ENCODE measurements at regions not wholly inside any gene's neighbourhood (a gene's known extent, or its start where the extent isn't known, plus 50 kb on each side); places are given as distances from the start of the nearest gene placed in this dataset.

- no peaks in the 10 kb centered on the region for H4K20me1 ChIP-seq (ENCODE audit: insufficient read depth, poor library complexity, severe bottlenecking)
- peaks cover 8% of the 10 kb centered on the region for H3K27me3 ChIP-seq
- no peak overlapping the region for H2AFZ ChIP-seq
- H3K9me2 ChIP-seq (replicated peaks; ENCODE audit: insufficient read depth) = no peaks in the 10 kb centered on the region
- no peak for DNase-seq (ENCODE audit: low spot score)
- no peak overlapping the region for H3K27ac ChIP-seq
- H3K4me2 ChIP-seq = no peak overlapping the region
- no peak overlapping the region for H3K4me3 ChIP-seq
- H3K36me3 ChIP-seq (replicated peaks; ENCODE audit: insufficient read depth, low read depth) = no peaks in the 10 kb centered on the region
- TF ChIP-seq EZH2 (IDR thresholded peaks at IDR 0.05; ENCODE audit: borderline replicate concordance) (no peak), EZH2phosphoT487 (IDR thresholded peaks at IDR 0.05; ENCODE audit: low read depth, severe bottlenecking, unreplicated experiment) (no peak)
- TF ChIP-seq, protein P1, sequence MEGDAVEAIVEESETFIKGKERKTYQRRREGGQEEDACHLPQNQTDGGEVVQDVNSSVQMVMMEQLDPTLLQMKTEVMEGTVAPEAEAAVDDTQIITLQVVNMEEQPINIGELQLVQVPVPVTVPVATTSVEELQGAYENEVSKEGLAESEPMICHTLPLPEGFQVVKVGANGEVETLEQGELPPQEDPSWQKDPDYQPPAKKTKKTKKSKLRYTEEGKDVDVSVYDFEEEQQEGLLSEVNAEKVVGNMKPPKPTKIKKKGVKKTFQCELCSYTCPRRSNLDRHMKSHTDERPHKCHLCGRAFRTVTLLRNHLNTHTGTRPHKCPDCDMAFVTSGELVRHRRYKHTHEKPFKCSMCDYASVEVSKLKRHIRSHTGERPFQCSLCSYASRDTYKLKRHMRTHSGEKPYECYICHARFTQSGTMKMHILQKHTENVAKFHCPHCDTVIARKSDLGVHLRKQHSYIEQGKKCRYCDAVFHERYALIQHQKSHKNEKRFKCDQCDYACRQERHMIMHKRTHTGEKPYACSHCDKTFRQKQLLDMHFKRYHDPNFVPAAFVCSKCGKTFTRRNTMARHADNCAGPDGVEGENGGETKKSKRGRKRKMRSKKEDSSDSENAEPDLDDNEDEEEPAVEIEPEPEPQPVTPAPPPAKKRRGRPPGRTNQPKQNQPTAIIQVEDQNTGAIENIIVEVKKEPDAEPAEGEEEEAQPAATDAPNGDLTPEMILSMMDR (IDR thresholded peaks at IDR 0.05; ENCODE audit: poor library complexity) = no peak
- no peaks in the 10 kb centered on the region for H3K9me3 ChIP-seq (ENCODE audit: low read depth)
- no peaks in the 10 kb centered on the region for H3K4me1 ChIP-seq (ENCODE audit: insufficient read depth)
- WGBS (ENCODE audit: low lambda C conversion rate, missing lambda C conversion rate) = 83% methylated on average over 3 of the region's 3 CpGs
- H3K79me2 ChIP-seq = no peaks in the 10 kb centered on the region
Measured at GRCh38 chr5:158606233-158606632, 493.5 kb downstream of the EBF1 start.

- WGBS (ENCODE audit: low lambda C conversion rate, missing lambda C conversion rate) = 88% methylated on average over 4 of the region's 4 CpGs
- no peak for DNase-seq (ENCODE audit: low spot score)
- Histone ChIP-seq H3K9me3 (ENCODE audit: low read depth) (no peaks in the 10 kb centered on the region), H3K4me3 (no peak overlapping the region), H3K36me3 (replicated peaks; ENCODE audit: insufficient read depth, low read depth) (no peaks in the 10 kb centered on the region), H2AFZ (no peak overlapping the region), H3K9me2 (replicated peaks; ENCODE audit: insufficient read depth) (no peaks in the 10 kb centered on the region), H3K79me2 (no peaks in the 10 kb centered on the region), H3K27me3 (peaks cover 4% of the 10 kb centered on the region), H3K4me1 (ENCODE audit: insufficient read depth) (no peaks in the 10 kb centered on the region), H3K27ac (no peak overlapping the region), H3K4me2 (no peak overlapping the region), H4K20me1 (ENCODE audit: insufficient read depth, poor library complexity, severe bottlenecking) (no peaks in the 10 kb centered on the region)
- TF ChIP-seq EZH2phosphoT487 (IDR thresholded peaks at IDR 0.05; ENCODE audit: low read depth, severe bottlenecking, unreplicated experiment) (no peak), EZH2 (IDR thresholded peaks at IDR 0.05; ENCODE audit: borderline replicate concordance) (no peak)
- TF ChIP-seq, protein P1 (IDR thresholded peaks at IDR 0.05; ENCODE audit: poor library complexity) = no peak
Measured at GRCh38 chr5:158602981-158603380, 496.7 kb downstream of the EBF1 start.

GRCh38 chr5:158601118-158601517, 498.6 kb downstream of the EBF1 start:
- H3K27ac ChIP-seq = no peak overlapping the region
- no peak for DNase-seq (ENCODE audit: low spot score)
- no peaks in the 10 kb centered on the region for H3K4me1 ChIP-seq (ENCODE audit: insufficient read depth)
- TF ChIP-seq, protein P1 (IDR thresholded peaks at IDR 0.05; ENCODE audit: poor library complexity) = no peak
- TF ChIP-seq EZH2 (IDR thresholded peaks at IDR 0.05; ENCODE audit: borderline replicate concordance) = no peak
- TF ChIP-seq EZH2phosphoT487 (IDR thresholded peaks at IDR 0.05; ENCODE audit: low read depth, severe bottlenecking, unreplicated experiment) = no peak
- H3K4me3 ChIP-seq = no peak overlapping the region
- H3K9me2 ChIP-seq (replicated peaks; ENCODE audit: insufficient read depth) = no peaks in the 10 kb centered on the region
- H3K27me3 ChIP-seq = no peaks in the 10 kb centered on the region
- no peak overlapping the region for H2AFZ ChIP-seq
- no peaks in the 10 kb centered on the region for H4K20me1 ChIP-seq (ENCODE audit: insufficient read depth, poor library complexity, severe bottlenecking)
- no peaks in the 10 kb centered on the region for H3K9me3 ChIP-seq (ENCODE audit: low read depth)
- H3K4me2 ChIP-seq = no peak overlapping the region
- no peaks in the 10 kb centered on the region for H3K79me2 ChIP-seq
- no peaks in the 10 kb centered on the region for H3K36me3 ChIP-seq (replicated peaks; ENCODE audit: insufficient read depth, low read depth)
- 87% methylated on average over 3 of the region's 3 CpGs for WGBS (ENCODE audit: low lambda C conversion rate, missing lambda C conversion rate)

DNA sequence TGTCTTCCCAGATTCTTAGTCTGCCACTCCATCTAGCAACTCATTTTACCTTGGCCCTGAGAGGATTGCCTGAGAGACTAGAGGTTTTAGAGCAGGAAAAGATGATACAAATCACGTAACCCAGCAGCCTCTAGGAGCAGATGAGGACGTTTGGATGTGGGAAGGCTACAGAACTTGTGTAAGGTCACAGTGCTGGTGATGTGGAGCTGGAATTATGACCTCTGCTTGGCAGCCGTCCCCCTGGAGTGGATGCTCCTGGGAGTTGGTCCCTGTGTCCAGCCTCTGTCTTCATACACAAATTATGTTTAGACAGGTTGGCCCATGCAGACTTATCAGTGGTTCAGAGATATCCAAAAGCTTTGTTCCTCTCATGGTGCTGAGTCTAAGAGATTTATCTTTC, 499.0 kb downstream of the EBF1 start:
- H3K36me3 ChIP-seq (replicated peaks; ENCODE audit: insufficient read depth, low read depth) = no peaks in the 10 kb centered on the region
- no peaks in the 10 kb centered on the region for H3K79me2 ChIP-seq
- H3K4me2 ChIP-seq = no peak overlapping the region
- no peak overlapping the region for H3K27ac ChIP-seq
- no peak overlapping the region for H2AFZ ChIP-seq
- no peaks in the 10 kb centered on the region for H3K4me1 ChIP-seq (ENCODE audit: insufficient read depth)
- WGBS (ENCODE audit: low lambda C conversion rate, missing lambda C conversion rate) = 82% methylated on average over 3 of the region's 3 CpGs
- H3K9me2 ChIP-seq (replicated peaks; ENCODE audit: insufficient read depth) = no peaks in the 10 kb centered on the region
- no peak overlapping the region for H3K4me3 ChIP-seq
- H4K20me1 ChIP-seq (ENCODE audit: insufficient read depth, poor library complexity, severe bottlenecking) = no peaks in the 10 kb centered on the region
- DNase-seq (ENCODE audit: low spot score) = no peak
- TF ChIP-seq EZH2 (IDR thresholded peaks at IDR 0.05; ENCODE audit: borderline replicate concordance) = no peak
- TF ChIP-seq, protein P1 (IDR thresholded peaks at IDR 0.05; ENCODE audit: poor library complexity) = no peak
- TF ChIP-seq EZH2phosphoT487 (IDR thresholded peaks at IDR 0.05; ENCODE audit: low read depth, severe bottlenecking, unreplicated experiment) = no peak
- H3K9me3 ChIP-seq (ENCODE audit: low read depth) = no peaks in the 10 kb centered on the region
- no peaks in the 10 kb centered on the region for H3K27me3 ChIP-seq
